Astrocyte (in vitro differentiated cells and primary cell): ENCODE measurements at regions not wholly inside any gene's neighbourhood (a gene's known extent, or its start where the extent isn't known, plus 50 kb on each side); places are given as distances from the start of the nearest gene placed in this dataset.

Source experiments
- EZH2 ChIP-seq: IDR thresholded peaks from 2 replicates; pipeline ENCODE4 v1.6.1; 2012; ENCODE audit warnings: mild to moderate bottlenecking, low read length, inconsistent platforms; ENCODE audit not compliant: insufficient read depth
- TF ChIP-seq, protein P1 (sequence below): IDR thresholded peaks from 2 replicates; pipeline ENCODE4 v1.5.1; 2011; ENCODE audit warnings: low read depth, mild to moderate bottlenecking, inconsistent platforms, low read length, moderate library complexity; ENCODE audit not compliant: insufficient read depth

DNA sequence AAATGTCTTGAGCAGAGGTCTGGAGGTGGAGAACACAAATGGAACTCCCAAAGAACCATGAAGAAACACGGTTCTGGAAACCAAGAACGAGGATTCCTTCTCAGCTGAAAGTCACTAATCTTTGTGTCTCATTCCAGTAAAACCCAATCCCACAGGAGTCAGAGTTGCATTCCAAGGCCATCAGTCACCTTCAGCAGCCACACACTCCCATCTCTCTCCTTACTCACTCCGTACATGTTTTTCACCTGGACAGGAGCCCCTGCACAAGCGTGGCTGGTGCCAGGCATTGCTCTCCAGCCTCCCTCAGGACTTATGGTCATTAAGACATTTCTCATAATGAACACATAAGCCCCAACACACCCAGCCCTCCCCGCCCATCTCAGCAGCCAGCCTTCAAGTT, 175.4 kb upstream of the SIX2 start:
- TF ChIP-seq EZH2 = no peak
- TF ChIP-seq, protein P1, sequence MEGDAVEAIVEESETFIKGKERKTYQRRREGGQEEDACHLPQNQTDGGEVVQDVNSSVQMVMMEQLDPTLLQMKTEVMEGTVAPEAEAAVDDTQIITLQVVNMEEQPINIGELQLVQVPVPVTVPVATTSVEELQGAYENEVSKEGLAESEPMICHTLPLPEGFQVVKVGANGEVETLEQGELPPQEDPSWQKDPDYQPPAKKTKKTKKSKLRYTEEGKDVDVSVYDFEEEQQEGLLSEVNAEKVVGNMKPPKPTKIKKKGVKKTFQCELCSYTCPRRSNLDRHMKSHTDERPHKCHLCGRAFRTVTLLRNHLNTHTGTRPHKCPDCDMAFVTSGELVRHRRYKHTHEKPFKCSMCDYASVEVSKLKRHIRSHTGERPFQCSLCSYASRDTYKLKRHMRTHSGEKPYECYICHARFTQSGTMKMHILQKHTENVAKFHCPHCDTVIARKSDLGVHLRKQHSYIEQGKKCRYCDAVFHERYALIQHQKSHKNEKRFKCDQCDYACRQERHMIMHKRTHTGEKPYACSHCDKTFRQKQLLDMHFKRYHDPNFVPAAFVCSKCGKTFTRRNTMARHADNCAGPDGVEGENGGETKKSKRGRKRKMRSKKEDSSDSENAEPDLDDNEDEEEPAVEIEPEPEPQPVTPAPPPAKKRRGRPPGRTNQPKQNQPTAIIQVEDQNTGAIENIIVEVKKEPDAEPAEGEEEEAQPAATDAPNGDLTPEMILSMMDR = no peak
